Uterus (tissue), 3 donors: ENCODE measurements at regions not wholly inside any gene's neighbourhood (a gene's known extent, or its start where the extent isn't known, plus 50 kb on each side); places are given as distances from the start of the nearest gene placed in this dataset.

ENCODE experiments used
- DNase-seq, 2 donors: peaks; one replicate each; pipeline ENCODE4 v3.0.0-alpha.2; 2019 to 2020
- H3K27ac ChIP-seq, 2 donors: fragments of 200-600 bp; sonication (generic); 1 replicate in 1 of 2; 2 replicates in 1 of 2; pipeline ENCODE4 v1.5.1; 2016 to 2018
- H3K27me3 ChIP-seq, 2 donors: fragments of 200-600 bp; sonication (generic); one replicate each; pipeline ENCODE4 v1.5.1; 2018 to 2019; ENCODE audit warnings: control low read depth in 1 of 2
- H3K36me3 ChIP-seq, 2 donors: fragments of 200-600 bp; sonication (generic); one replicate each; pipeline ENCODE4 v1.5.1; 2019; ENCODE audit warnings: control low read depth in 1 of 2
- H3K4me1 ChIP-seq, 2 donors: fragments of 200-600 bp; sonication (generic); one replicate each; pipeline ENCODE4 v1.5.1; 2018 to 2019; ENCODE audit warnings: control low read depth in 1 of 2
- H3K4me3 ChIP-seq, 2 donors: fragments of 200-600 bp; sonication (generic); 1 replicate in 1 of 2; 2 replicates in 1 of 2; pipeline ENCODE4 v1.5.1; 2018 to 2019; ENCODE audit warnings: mild to moderate bottlenecking in 1 of 2
- H3K9me3 ChIP-seq, 2 donors: fragments of 200-600 bp; sonication (generic); one replicate each; pipeline ENCODE4 v1.5.1; 2019; ENCODE audit warnings: control low read depth in 1 of 2
- CTCF ChIP-seq, 4 experiments: fragments of 200-600 bp in 2 of 4; fragments of 450-650 bp in 2 of 4; sonication (generic) in 2 of 4; IDR thresholded peaks; one replicate each; pipeline ENCODE4 v1.5.1; 2016 to 2019; ENCODE audit warnings: antibody characterized with exemption in 4 of 4, mild to moderate bottlenecking in 2 of 4, moderate library complexity in 1 of 4
- POLR2A ChIP-seq, 2 donors: fragments of 450-650 bp; IDR thresholded peaks; one replicate each; pipeline ENCODE4 v1.6.1; 2016; ENCODE audit warnings: antibody characterized with exemption in 2 of 2, mild to moderate bottlenecking in 1 of 2, moderate library complexity in 1 of 2
- intact Hi-C: fragments of 100-400 bp; cut with DNase I; formaldehyde crosslinking; loops from one replicate; pipeline ENCODE4 v1.15.1; 2023; ENCODE audit warnings: low total_unique reads
- donor health status: DM: yes; HTN: yes; CAD: no.

DNA sequence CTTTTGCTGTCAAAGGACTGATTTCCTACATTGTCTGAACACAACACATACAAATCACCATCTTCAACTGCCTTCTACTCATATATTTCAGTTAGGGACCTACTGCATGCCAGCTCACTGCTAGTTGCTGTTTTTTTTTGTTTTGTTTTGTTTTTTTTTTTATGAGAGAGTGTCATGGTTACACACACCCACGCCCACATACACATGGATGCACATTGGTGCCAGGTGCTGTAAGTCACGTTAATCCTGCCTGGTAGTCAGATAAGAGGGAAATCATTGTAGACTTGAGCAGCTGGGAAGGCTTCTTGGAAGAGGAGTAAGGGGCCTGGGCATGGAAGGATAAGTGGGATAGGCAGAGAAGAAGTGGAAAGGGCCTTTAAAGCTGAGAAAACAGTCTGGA lies 209.9 kb downstream of the TDRD15 start:
- no peak overlapping the region for H3K27ac ChIP-seq
- no peaks in the 10 kb centered on the region for H3K27me3 ChIP-seq
- H3K36me3 ChIP-seq = no peaks in the 10 kb centered on the region
- H3K4me1 ChIP-seq = no peaks in the 10 kb centered on the region
- DNase-seq = no peak
- no peaks in the 10 kb centered on the region for H3K9me3 ChIP-seq
- TF ChIP-seq CTCF (IDR thresholded peaks at IDR 0.05) (no peak), POLR2A (IDR thresholded peaks at IDR 0.05) (no peak)
- intact Hi-C loops = no loop called here
- no peak overlapping the region for H3K4me3 ChIP-seq

- no peaks in the 10 kb centered on the region for H3K9me3 ChIP-seq
- no peaks in the 10 kb centered on the region for H3K27me3 ChIP-seq
- H3K36me3 ChIP-seq = no peaks in the 10 kb centered on the region
- intact Hi-C loops = no loop called here
- H3K27ac ChIP-seq = no peak overlapping the region
- DNase-seq = no peak
- H3K4me3 ChIP-seq = no peak overlapping the region
- TF ChIP-seq CTCF (IDR thresholded peaks at IDR 0.05) (no peak), POLR2A (IDR thresholded peaks at IDR 0.05) (no peak)
- no peaks in the 10 kb centered on the region for H3K4me1 ChIP-seq
Observed at GRCh38 chr2:21346984-21347383, 223.2 kb downstream of the TDRD15 start.

- intact Hi-C loops = no loop called here
- no peak overlapping the region for H3K27ac ChIP-seq
- H3K4me3 ChIP-seq = no peak overlapping the region
- no peak for DNase-seq
- no peaks in the 10 kb centered on the region for H3K27me3 ChIP-seq
- H3K36me3 ChIP-seq = no peaks in the 10 kb centered on the region
- H3K4me1 ChIP-seq = no peaks in the 10 kb centered on the region
- TF ChIP-seq POLR2A (IDR thresholded peaks at IDR 0.05) (no peak), CTCF (IDR thresholded peaks at IDR 0.05) (no peak)
- H3K9me3 ChIP-seq = no peaks in the 10 kb centered on the region
Observed at GRCh38 chr2:21353879-21354679, 230.3 kb downstream of the TDRD15 start.

GRCh38 chr2:21356086-21356856 lies 232.5 kb downstream of the TDRD15 start:
- no peak for TF ChIP-seq CTCF (IDR thresholded peaks at IDR 0.05)
- DNase-seq = no peak
- Histone ChIP-seq H3K36me3 (no peaks in the 10 kb centered on the region), H3K9me3 (no peaks in the 10 kb centered on the region), H3K4me1 (no peaks in the 10 kb centered on the region), H3K27ac (no peak overlapping the region), H3K4me3 (no peak overlapping the region), H3K27me3 (no peaks in the 10 kb centered on the region)
- intact Hi-C loops = no loop called here

GRCh38 chr2:21356857-21357255 lies 233.1 kb downstream of the TDRD15 start:
- H3K4me3 ChIP-seq = no peak overlapping the region
- no peaks in the 10 kb centered on the region for H3K4me1 ChIP-seq
- no peaks in the 10 kb centered on the region for H3K9me3 ChIP-seq
- no peak overlapping the region for H3K27ac ChIP-seq
- TF ChIP-seq POLR2A (IDR thresholded peaks at IDR 0.05) (no peak), CTCF (IDR thresholded peaks at IDR 0.05) (no peak)
- no peaks in the 10 kb centered on the region for H3K36me3 ChIP-seq
- no peaks in the 10 kb centered on the region for H3K27me3 ChIP-seq
- no peak for DNase-seq
- intact Hi-C loops = no loop called here
